ENCODE measurements at regions not wholly inside any gene's neighbourhood (a gene's known extent, or its start where the extent isn't known, plus 50 kb on each side); places are given as distances from the start of the nearest gene placed in this dataset.

- Histone ChIP-seq H3K36me3 (ENCODE audit: low read depth) (no peaks in the 10 kb centered on the region), H3F3A (ENCODE audit: insufficient read depth) (no peaks in the 10 kb centered on the region), H3K4me2 (ENCODE audit: unreplicated experiment) (no peak overlapping the region), H3K9me2 (ENCODE audit: insufficient read depth) (no peaks in the 10 kb centered on the region), H3K27ac (no peak overlapping the region), H3K79me2 (ENCODE audit: insufficient read depth) (no peaks in the 10 kb centered on the region), H3K4me1 (ENCODE audit: insufficient read depth) (no peaks in the 10 kb centered on the region), H3K4me3 (no peak overlapping the region), H2AFZ (no peak overlapping the region), H3K27me3 (replicated peaks; ENCODE audit: insufficient read depth) (no peaks in the 10 kb centered on the region), H4K20me1 (ENCODE audit: insufficient read depth) (no peaks in the 10 kb centered on the region), H3K9ac (no peak overlapping the region), H3K9me3 (ENCODE audit: low read depth) (no peaks in the 10 kb centered on the region)
- DNase-seq, result no peak
- WGBS, 2 experiments (ENCODE audit: low coverage in 1 of 2, low lambda C conversion rate in 2 of 2, missing lambda C conversion rate in 2 of 2), result 15 to 20% methylated on average over 1 of the region's 1 CpG
- TF ChIP-seq EZH2phosphoT487 (IDR thresholded peaks at IDR 0.05; ENCODE audit: insufficient read depth, low read depth), result no peak
- TF ChIP-seq EZH2 (IDR thresholded peaks at IDR 0.05; ENCODE audit: insufficient read depth, poor library complexity, severe bottlenecking), result no peak
- in situ Hi-C loops (cut with MboI), result no loop called here
Observed at GRCh38 chr4:32574803-32575202, 1854.6 kb downstream of the PCDH7 start.

- H3F3A ChIP-seq (ENCODE audit: insufficient read depth), result no peaks in the 10 kb centered on the region
- H3K4me1 ChIP-seq (ENCODE audit: insufficient read depth), result no peaks in the 10 kb centered on the region
- TF ChIP-seq EZH2phosphoT487 (IDR thresholded peaks at IDR 0.05; ENCODE audit: insufficient read depth, low read depth), result no peak
- no peak for TF ChIP-seq EZH2 (IDR thresholded peaks at IDR 0.05; ENCODE audit: insufficient read depth, poor library complexity, severe bottlenecking)
- no peak overlapping the region for H3K4me2 ChIP-seq (ENCODE audit: unreplicated experiment)
- H4K20me1 ChIP-seq (ENCODE audit: insufficient read depth), result no peaks in the 10 kb centered on the region
- no peaks in the 10 kb centered on the region for H3K79me2 ChIP-seq (ENCODE audit: insufficient read depth)
- H3K27ac ChIP-seq, result no peak overlapping the region
- H3K9me3 ChIP-seq (ENCODE audit: low read depth), result no peaks in the 10 kb centered on the region
- WGBS, 2 experiments (ENCODE audit: low coverage in 1 of 2, low lambda C conversion rate in 2 of 2, missing lambda C conversion rate in 2 of 2), result 14 to 25% methylated on average over 2 of the region's 2 CpGs
- H3K36me3 ChIP-seq (ENCODE audit: low read depth), result no peaks in the 10 kb centered on the region
- no peak for DNase-seq
- no peak overlapping the region for H3K4me3 ChIP-seq
- H2AFZ ChIP-seq, result no peak overlapping the region
- no peaks in the 10 kb centered on the region for H3K27me3 ChIP-seq (replicated peaks; ENCODE audit: insufficient read depth)
- no peaks in the 10 kb centered on the region for H3K9me2 ChIP-seq (ENCODE audit: insufficient read depth)
- in situ Hi-C loops (cut with MboI), result no loop called here
- H3K9ac ChIP-seq, result no peak overlapping the region
Observed at GRCh38 chr4:32589097-32589496, 1868.9 kb downstream of the PCDH7 start.

GRCh38 chr4:32589853-32590252 lies 1869.7 kb downstream of the PCDH7 start:
- Histone ChIP-seq H4K20me1 (ENCODE audit: insufficient read depth) (no peaks in the 10 kb centered on the region), H3K9ac (no peak overlapping the region), H3K36me3 (ENCODE audit: low read depth) (no peaks in the 10 kb centered on the region), H3K9me3 (ENCODE audit: low read depth) (no peaks in the 10 kb centered on the region), H3K9me2 (ENCODE audit: insufficient read depth) (no peaks in the 10 kb centered on the region), H3K4me3 (no peak overlapping the region), H2AFZ (no peak overlapping the region), H3F3A (ENCODE audit: insufficient read depth) (no peaks in the 10 kb centered on the region), H3K27ac (no peak overlapping the region), H3K4me1 (ENCODE audit: insufficient read depth) (no peaks in the 10 kb centered on the region), H3K79me2 (ENCODE audit: insufficient read depth) (no peaks in the 10 kb centered on the region), H3K4me2 (ENCODE audit: unreplicated experiment) (no peak overlapping the region), H3K27me3 (replicated peaks; ENCODE audit: insufficient read depth) (no peaks in the 10 kb centered on the region)
- TF ChIP-seq EZH2phosphoT487 (IDR thresholded peaks at IDR 0.05; ENCODE audit: insufficient read depth, low read depth), result no peak
- no peak for TF ChIP-seq EZH2 (IDR thresholded peaks at IDR 0.05; ENCODE audit: insufficient read depth, poor library complexity, severe bottlenecking)
- no peak for DNase-seq
- in situ Hi-C loops (cut with MboI), result no loop called here
- WGBS, 2 experiments (ENCODE audit: low coverage in 1 of 2, low lambda C conversion rate in 2 of 2, missing lambda C conversion rate in 2 of 2), result 10 to 26% methylated on average over 2 of the region's 2 CpGs

- WGBS, 2 experiments (ENCODE audit: low coverage in 1 of 2, low lambda C conversion rate in 2 of 2, missing lambda C conversion rate in 2 of 2), result 12 to 19% methylated on average over 1 of the region's 1 CpG
- no peak for DNase-seq
Observed at GRCh38 chr4:32597354-32597753, 1877.2 kb downstream of the PCDH7 start.

GRCh38 chr4:32601848-32602247 lies 1881.7 kb downstream of the PCDH7 start:
- H3K9me2 ChIP-seq (ENCODE audit: insufficient read depth), result no peaks in the 10 kb centered on the region
- H3K27me3 ChIP-seq (replicated peaks; ENCODE audit: insufficient read depth), result no peaks in the 10 kb centered on the region
- TF ChIP-seq EZH2 (IDR thresholded peaks at IDR 0.05; ENCODE audit: insufficient read depth, poor library complexity, severe bottlenecking) (no peak), EZH2phosphoT487 (IDR thresholded peaks at IDR 0.05; ENCODE audit: insufficient read depth, low read depth) (no peak)
- no peak for DNase-seq
- in situ Hi-C loops (cut with MboI), result no loop called here
- H3F3A ChIP-seq (ENCODE audit: insufficient read depth), result no peaks in the 10 kb centered on the region
- WGBS, 2 experiments (ENCODE audit: low coverage in 1 of 2, low lambda C conversion rate in 2 of 2, missing lambda C conversion rate in 2 of 2), result 21 to 33% methylated on average over 3 of the region's 3 CpGs
- H4K20me1 ChIP-seq (ENCODE audit: insufficient read depth), result no peaks in the 10 kb centered on the region
- no peak overlapping the region for H3K4me2 ChIP-seq (ENCODE audit: unreplicated experiment)
- H2AFZ ChIP-seq, result no peak overlapping the region
- no peak overlapping the region for H3K27ac ChIP-seq
- no peaks in the 10 kb centered on the region for H3K36me3 ChIP-seq (ENCODE audit: low read depth)
- no peaks in the 10 kb centered on the region for H3K9me3 ChIP-seq (ENCODE audit: low read depth)
- no peak overlapping the region for H3K4me3 ChIP-seq
- no peaks in the 10 kb centered on the region for H3K4me1 ChIP-seq (ENCODE audit: insufficient read depth)
- no peak overlapping the region for H3K9ac ChIP-seq
- no peaks in the 10 kb centered on the region for H3K79me2 ChIP-seq (ENCODE audit: insufficient read depth)

More at GRCh38 chr4:32597354-32597753, 1877.2 kb downstream of the PCDH7 start:
- H3K4me3 ChIP-seq, result no peak overlapping the region
- no peaks in the 10 kb centered on the region for H3K36me3 ChIP-seq (ENCODE audit: low read depth)
- H3K27ac ChIP-seq, result no peak overlapping the region
- no peaks in the 10 kb centered on the region for H3K79me2 ChIP-seq (ENCODE audit: insufficient read depth)
- H2AFZ ChIP-seq, result no peak overlapping the region
- H3K27me3 ChIP-seq (replicated peaks; ENCODE audit: insufficient read depth), result no peaks in the 10 kb centered on the region
- H3K9me2 ChIP-seq (ENCODE audit: insufficient read depth), result no peaks in the 10 kb centered on the region
- H3K4me1 ChIP-seq (ENCODE audit: insufficient read depth), result no peaks in the 10 kb centered on the region
- TF ChIP-seq EZH2 (IDR thresholded peaks at IDR 0.05; ENCODE audit: insufficient read depth, poor library complexity, severe bottlenecking) (no peak), EZH2phosphoT487 (IDR thresholded peaks at IDR 0.05; ENCODE audit: insufficient read depth, low read depth) (no peak)
- in situ Hi-C loops (cut with MboI), result no loop called here
- H4K20me1 ChIP-seq (ENCODE audit: insufficient read depth), result no peaks in the 10 kb centered on the region
- no peaks in the 10 kb centered on the region for H3F3A ChIP-seq (ENCODE audit: insufficient read depth)
- no peaks in the 10 kb centered on the region for H3K9me3 ChIP-seq (ENCODE audit: low read depth)
- H3K9ac ChIP-seq, result no peak overlapping the region
- H3K4me2 ChIP-seq (ENCODE audit: unreplicated experiment), result no peak overlapping the region
